Keratinocyte (primary cell): ENCODE measurements at regions not wholly inside any gene's neighbourhood (a gene's known extent, or its start where the extent isn't known, plus 50 kb on each side); places are given as distances from the start of the nearest gene placed in this dataset.

Source experiments
- DNase-seq: peaks from one replicate; pipeline ENCODE4 v3.0.0-alpha.2; 2011; ENCODE audit warnings: low read depth, missing footprints, low spot score
- FAIRE-seq: peaks from 2 replicates; lab custom pipeline; 2011; peaks lifted over from hg19 to GRCh38; lab: Jason Lieb, UNC
- H2AFZ ChIP-seq: 2 replicates; pipeline ENCODE4 v1.6.0; 2012; ENCODE audit warnings: low read length, control low read depth, inconsistent platforms; ENCODE audit not compliant: control insufficient read depth
- H3K27ac ChIP-seq: 2 replicates; pipeline ENCODE4 v1.5.1; 2011; ENCODE audit warnings: low read length; ENCODE audit not compliant: control insufficient read depth, insufficient read depth
- H3K27me3 ChIP-seq: 3 replicates; pipeline ENCODE4 v1.6.0; 2011; ENCODE audit warnings: low read length; ENCODE audit not compliant: control insufficient read depth, insufficient read depth; ENCODE audit errors: extremely low read depth
- H3K36me3 ChIP-seq, 2 experiments: 2 replicates in 1 of 2; 3 replicates in 1 of 2; pipeline ENCODE4 v1.5.1; 2011; ENCODE audit warnings: low read length in 2 of 2, mild to moderate bottlenecking in 1 of 2; ENCODE audit not compliant: control insufficient read depth in 2 of 2, insufficient read depth in 2 of 2; ENCODE audit errors: extremely low read depth in 1 of 2
- H3K4me1 ChIP-seq: 3 replicates; pipeline ENCODE4 v1.5.1; 2011; ENCODE audit warnings: low read length; ENCODE audit not compliant: control insufficient read depth, insufficient read depth; ENCODE audit errors: extremely low read depth
- H3K4me2 ChIP-seq: 3 replicates; pipeline ENCODE4 v1.6.0; 2011; ENCODE audit warnings: low read depth, low read length; ENCODE audit not compliant: control insufficient read depth, insufficient read depth; ENCODE audit errors: extremely low read depth
- H3K4me3 ChIP-seq, 3 experiments: fragments of 200-600 bp in 1 of 3; sonication (generic) in 1 of 3; 2 replicates in 2 of 3; 3 replicates in 1 of 3; pipeline ENCODE4 v1.5.1; 2011 to 2016; ENCODE audit warnings: low read length in 3 of 3, mild to moderate bottlenecking in 3 of 3, control low read depth in 2 of 3, inconsistent platforms in 1 of 3, low read depth in 1 of 3, mixed read lengths in 1 of 3, mixed run types in 1 of 3, moderate library complexity in 1 of 3; ENCODE audit not compliant: control insufficient read depth in 2 of 3, insufficient read depth in 2 of 3; ENCODE audit errors: extremely low read depth in 1 of 3
- H3K79me2 ChIP-seq: 2 replicates; pipeline ENCODE4 v1.6.0; 2012; ENCODE audit warnings: low read length; ENCODE audit not compliant: control insufficient read depth, insufficient read depth
- H3K9ac ChIP-seq: 3 replicates; pipeline ENCODE4 v1.6.0; 2011; ENCODE audit warnings: low read length; ENCODE audit not compliant: control insufficient read depth, insufficient read depth; ENCODE audit errors: extremely low read depth
- H3K9me1 ChIP-seq: 3 replicates; pipeline ENCODE4 v1.6.0; 2011; ENCODE audit warnings: low read length; ENCODE audit not compliant: control insufficient read depth, insufficient read depth; ENCODE audit errors: extremely low read depth
- H3K9me3 ChIP-seq: 2 replicates; pipeline ENCODE4 v1.5.1; 2012; ENCODE audit warnings: low read depth, low read length; ENCODE audit not compliant: control insufficient read depth
- H4K20me1 ChIP-seq: 3 replicates; pipeline ENCODE4 v1.6.0; 2011; ENCODE audit warnings: low read length; ENCODE audit not compliant: control insufficient read depth, insufficient read depth; ENCODE audit errors: extremely low read depth
- CTCF ChIP-seq, 3 experiments: IDR thresholded peaks in 1 of 3; conservative IDR thresholded peaks in 1 of 3; optimal IDR thresholded peaks in 1 of 3; 2 replicates in 2 of 3; 3 replicates in 1 of 3; pipeline versions ENCODE3 to v1.5.1; 2011; ENCODE audit warnings: low read length in 3 of 3, mild to moderate bottlenecking in 3 of 3, moderate library complexity in 2 of 3, control low read depth in 1 of 3, inconsistent platforms in 1 of 3; ENCODE audit not compliant: insufficient read depth in 2 of 3; ENCODE audit errors: extremely low read depth in 1 of 3
- EZH2 ChIP-seq: IDR thresholded peaks from one replicate; pipeline ENCODE4 v1.6.1; 2012; ENCODE audit warnings: inconsistent platforms, mild to moderate bottlenecking, low read length, moderate library complexity
- dilution Hi-C: fragments of 300-500 bp; cut with MboI; formaldehyde crosslinking; loops from one replicate; pipeline ENCODE4 v1.7.0; 2020; ENCODE audit warnings: low sequenced_read_pairs; ENCODE audit not compliant: extremely low pct_ligation_motif_present

DNA sequence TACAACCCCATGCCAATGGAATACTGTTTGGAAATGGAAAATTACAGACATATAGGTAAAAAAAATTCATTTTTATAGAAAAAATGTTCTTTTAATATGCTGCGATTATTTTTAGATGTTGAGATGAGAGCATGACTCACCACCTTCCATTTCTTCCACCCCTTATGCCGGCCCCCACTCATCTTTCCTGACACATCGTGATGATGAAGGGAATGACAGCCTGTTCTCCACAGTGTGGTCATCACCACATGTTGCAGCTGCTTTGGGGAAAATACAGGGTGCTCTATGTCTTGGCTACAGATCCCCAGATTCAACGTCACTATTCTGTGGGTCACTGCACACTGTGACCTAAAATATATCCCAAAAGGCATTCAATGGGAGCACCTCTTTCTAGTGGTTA is 916.2 kb downstream of the METTL15 start:
- DNase-seq = no peak
- dilution Hi-C loops = no loop called here
- H3K4me1 ChIP-seq = no peaks in the 10 kb centered on the region

DNA sequence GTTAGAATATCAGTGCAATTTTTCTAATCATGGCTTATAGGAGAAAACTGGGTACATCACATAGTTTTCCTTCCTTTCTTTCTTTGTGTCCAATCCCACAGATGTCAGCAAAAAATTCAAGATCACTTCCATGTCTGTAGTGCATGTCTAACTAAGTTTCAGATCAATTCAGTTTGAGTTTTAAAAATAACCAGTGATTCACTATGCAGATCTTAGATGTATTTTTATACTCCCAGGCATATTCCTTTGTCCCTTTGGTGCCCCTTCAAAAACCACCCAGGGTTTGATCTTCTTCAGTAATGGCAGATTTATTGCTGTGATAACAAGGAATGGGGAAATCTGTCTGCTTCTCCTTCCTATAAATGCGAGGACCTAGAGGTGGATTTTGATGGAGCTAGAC is 915.6 kb downstream of the METTL15 start:
- Histone ChIP-seq H3K9ac (no peak overlapping the region), H3K27me3 (no peaks in the 10 kb centered on the region), H4K20me1 (no peaks in the 10 kb centered on the region), H3K4me1 (no peaks in the 10 kb centered on the region), H3K9me1 (no peaks in the 10 kb centered on the region), H3K79me2 (no peaks in the 10 kb centered on the region), H2AFZ (no peak overlapping the region), H3K4me2 (no peak overlapping the region), H3K4me3 (no peak overlapping the region), H3K36me3 (no peaks in the 10 kb centered on the region), H3K9me3 (no peaks in the 10 kb centered on the region), H3K27ac (no peak overlapping the region)
- FAIRE-seq (no peak), DNase-seq (no peak)
- TF ChIP-seq EZH2 = no peak
- dilution Hi-C loops = no loop called here

More for the DNA sequence above, 916.2 kb downstream of the METTL15 start:
- Histone ChIP-seq H4K20me1 (no peaks in the 10 kb centered on the region), H3K27me3 (no peaks in the 10 kb centered on the region), H3K79me2 (no peaks in the 10 kb centered on the region), H3K9me3 (no peaks in the 10 kb centered on the region), H3K4me3 (no peak overlapping the region), H3K4me2 (no peak overlapping the region), H3K9me1 (no peaks in the 10 kb centered on the region), H2AFZ (no peak overlapping the region), H3K27ac (no peak overlapping the region), H3K36me3 (no peaks in the 10 kb centered on the region), H3K9ac (no peak overlapping the region)
- TF ChIP-seq EZH2 = no peak
- no peak for FAIRE-seq

DNA sequence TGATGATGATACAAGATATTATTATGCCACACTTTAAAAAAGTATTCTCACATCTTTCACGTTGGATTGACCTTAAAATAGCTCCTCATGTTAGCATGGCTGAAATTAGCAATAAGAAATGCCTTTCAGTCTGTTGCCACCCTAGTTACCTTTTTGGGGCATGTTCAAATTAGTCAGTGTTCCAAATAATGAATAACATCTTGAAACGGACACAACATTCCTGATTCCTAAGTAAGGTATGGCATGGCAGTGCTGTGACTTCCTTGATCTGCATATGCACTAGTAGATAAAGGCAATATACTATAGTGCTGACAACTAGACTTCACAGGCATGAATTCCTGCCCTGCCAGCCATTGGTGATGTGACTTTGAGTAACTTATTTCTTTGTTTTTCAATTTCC is 914.5 kb downstream of the METTL15 start:
- no peak overlapping the region for H2AFZ ChIP-seq
- no peak overlapping the region for H3K4me2 ChIP-seq
- H3K27me3 ChIP-seq = no peaks in the 10 kb centered on the region
- H3K79me2 ChIP-seq = no peaks in the 10 kb centered on the region
- H3K9ac ChIP-seq = no peak overlapping the region
- TF ChIP-seq CTCF (optimal IDR thresholded peaks at IDR 0.05 in 1 of 3, IDR thresholded peaks at IDR 0.05 in 1 of 3, conservative IDR thresholded peaks at IDR 0.05 in 1 of 3; ENCODE audit: extremely low read depth in 1 of 3, insufficient read depth in 2 of 3, low read length in 3 of 3) (no peak), EZH2 (no peak)
- no peak overlapping the region for H3K4me3 ChIP-seq
- no peak overlapping the region for H3K27ac ChIP-seq
- FAIRE-seq (no peak), DNase-seq (no peak)
- H3K36me3 ChIP-seq = no peaks in the 10 kb centered on the region
- no peaks in the 10 kb centered on the region for H4K20me1 ChIP-seq
- no peaks in the 10 kb centered on the region for H3K4me1 ChIP-seq
- H3K9me3 ChIP-seq = no peaks in the 10 kb centered on the region
- dilution Hi-C loops = no loop called here
- no peaks in the 10 kb centered on the region for H3K9me1 ChIP-seq
